GM12801 (cell line): ENCODE measurements at regions not wholly inside any gene's neighbourhood (a gene's known extent, or its start where the extent isn't known, plus 50 kb on each side); places are given as distances from the start of the nearest gene placed in this dataset.

Experiments used
- TF ChIP-seq, protein P1 (sequence below): IDR thresholded peaks from one replicate; pipeline ENCODE4 v1.5.1; 2011; ENCODE audit warnings: control low read depth; ENCODE audit not compliant: insufficient read length; ENCODE audit errors: extremely low read depth

DNA sequence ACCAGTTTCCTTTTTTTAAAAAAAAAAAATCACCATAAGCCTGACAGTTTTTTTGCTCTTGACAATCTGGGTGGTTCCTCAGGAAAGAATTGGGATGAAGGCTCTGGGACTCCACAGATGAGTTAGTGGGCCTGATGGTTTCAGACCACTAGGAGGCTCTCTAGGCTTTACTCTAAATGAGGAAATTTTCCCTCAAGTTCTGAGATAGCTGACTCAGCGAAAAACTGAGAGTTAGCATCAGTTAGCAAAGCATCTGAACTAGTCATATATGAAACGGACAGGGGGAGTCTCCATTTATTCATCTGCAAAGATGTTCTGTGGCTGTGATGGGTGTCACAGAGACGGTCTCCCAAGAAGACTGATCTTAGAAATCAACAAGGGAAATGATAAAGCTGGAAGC is 314.3 kb upstream of the OR4E1 start:
- TF ChIP-seq, protein P1, sequence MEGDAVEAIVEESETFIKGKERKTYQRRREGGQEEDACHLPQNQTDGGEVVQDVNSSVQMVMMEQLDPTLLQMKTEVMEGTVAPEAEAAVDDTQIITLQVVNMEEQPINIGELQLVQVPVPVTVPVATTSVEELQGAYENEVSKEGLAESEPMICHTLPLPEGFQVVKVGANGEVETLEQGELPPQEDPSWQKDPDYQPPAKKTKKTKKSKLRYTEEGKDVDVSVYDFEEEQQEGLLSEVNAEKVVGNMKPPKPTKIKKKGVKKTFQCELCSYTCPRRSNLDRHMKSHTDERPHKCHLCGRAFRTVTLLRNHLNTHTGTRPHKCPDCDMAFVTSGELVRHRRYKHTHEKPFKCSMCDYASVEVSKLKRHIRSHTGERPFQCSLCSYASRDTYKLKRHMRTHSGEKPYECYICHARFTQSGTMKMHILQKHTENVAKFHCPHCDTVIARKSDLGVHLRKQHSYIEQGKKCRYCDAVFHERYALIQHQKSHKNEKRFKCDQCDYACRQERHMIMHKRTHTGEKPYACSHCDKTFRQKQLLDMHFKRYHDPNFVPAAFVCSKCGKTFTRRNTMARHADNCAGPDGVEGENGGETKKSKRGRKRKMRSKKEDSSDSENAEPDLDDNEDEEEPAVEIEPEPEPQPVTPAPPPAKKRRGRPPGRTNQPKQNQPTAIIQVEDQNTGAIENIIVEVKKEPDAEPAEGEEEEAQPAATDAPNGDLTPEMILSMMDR, result no peak

DNA sequence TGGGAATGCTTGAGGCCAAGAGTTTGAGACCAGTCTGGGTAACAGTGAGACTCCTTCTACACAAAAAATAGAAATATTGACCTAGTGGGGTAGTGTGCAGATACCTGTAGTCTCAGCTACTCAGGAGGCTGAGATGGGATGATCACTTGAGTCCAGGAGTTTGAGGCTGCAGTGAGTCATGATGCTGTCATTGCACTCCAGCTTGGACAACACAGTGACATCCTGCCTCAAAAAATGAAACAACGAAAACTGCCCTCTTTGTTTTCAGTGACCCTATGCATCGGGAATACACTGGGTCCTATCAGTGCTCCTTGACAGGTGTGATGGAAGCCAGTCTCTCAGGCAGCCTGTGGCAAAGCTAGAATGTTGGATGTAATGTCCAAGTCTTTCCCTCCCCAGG is 311.5 kb upstream of the OR4E1 start:
- TF ChIP-seq, protein P1, result no peak

DNA sequence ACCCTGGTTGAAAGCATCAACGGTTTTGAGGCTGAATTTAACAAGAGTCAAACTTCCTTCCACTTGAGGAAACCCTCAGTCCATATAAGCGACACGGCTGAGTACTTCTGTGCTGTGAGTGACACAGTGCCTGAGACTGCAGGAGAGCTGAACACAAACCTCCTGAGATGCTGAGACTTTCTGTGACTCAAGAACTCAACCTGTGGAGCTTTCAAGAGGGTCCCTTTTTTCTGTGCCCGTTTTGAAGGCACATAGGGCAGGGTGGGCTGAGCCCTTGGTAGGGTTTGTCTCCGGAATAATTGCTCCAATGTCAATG is 305.3 kb upstream of the OR4E1 start:
- TF ChIP-seq, protein P1, result no peak

DNA sequence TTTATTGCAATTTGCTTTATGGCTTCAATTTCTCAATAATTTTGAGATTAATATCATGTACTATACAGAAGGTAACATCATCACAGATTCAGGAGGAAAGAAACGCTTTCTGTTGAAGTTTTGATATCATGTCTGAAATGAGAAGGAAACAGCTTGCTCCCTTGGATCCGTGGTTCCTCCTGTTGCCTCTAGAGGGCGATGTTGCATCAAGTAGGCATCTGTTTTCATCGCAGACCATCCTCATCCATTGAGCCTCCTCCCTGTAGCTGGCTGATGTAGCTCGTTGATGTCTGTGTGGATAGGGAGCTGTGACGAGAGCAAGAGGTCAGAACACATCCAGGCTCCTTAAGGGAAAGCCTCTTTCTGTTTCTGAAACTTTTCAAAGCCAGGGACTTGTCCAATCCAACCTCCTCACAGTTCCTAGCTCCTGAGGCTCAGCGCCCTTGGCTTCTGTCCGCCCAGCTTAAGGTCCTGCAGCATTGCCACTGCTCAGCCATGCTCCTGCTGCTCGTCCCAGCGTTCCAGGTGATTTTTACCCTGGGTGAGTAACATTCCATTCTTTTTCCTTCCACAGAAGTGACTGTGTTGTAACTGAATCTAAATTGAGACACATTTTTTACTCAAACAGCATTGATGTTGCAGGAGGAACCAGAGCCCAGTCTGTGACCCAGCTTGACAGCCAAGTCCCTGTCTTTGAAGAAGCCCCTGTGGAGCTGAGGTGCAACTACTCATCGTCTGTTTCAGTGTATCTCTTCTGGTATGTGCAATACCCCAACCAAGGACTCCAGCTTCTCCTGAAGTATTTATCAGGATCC is 304.8 kb upstream of the OR4E1 start:
- TF ChIP-seq, protein P1, result peak; percentile 6

DNA sequence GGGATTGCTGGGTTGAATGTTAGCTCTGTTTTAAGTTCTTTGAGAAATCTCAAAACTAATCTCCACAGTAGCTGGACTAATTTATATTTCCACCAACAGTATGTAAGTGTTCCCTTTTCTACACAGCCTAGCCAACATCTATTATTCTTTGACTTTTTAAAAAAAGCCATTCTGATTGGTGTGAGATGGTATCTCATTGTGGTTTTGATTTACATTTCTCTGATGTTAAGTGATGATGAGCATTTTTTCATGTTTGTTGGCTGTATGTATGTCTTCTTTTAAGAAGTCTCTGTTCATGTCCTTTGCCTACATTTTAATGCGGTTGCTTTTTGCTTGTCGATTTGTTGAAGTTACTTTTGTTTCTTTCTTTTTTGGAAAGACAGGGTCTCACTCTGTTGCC is 301.1 kb upstream of the OR4E1 start:
- TF ChIP-seq, protein P1, result no peak

DNA sequence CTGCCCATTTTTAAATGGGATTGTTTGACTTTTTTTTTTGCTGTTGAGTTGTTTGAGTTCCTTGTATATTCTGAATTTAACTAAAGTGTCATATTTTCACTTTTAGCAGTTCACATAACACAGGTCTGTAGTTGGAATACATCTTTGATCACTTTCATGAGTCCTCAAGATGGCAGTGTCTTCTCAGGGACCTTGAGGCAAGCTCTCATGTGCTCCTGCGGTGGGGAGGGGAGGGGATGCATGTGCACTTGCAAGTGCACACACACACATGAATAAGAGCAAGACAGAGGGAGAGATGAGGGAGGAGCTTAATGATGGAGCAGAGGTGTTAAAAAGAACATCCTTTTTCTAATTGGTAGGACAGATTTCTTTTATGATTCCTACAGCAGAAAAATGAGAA is 291.4 kb upstream of the OR4E1 start:
- TF ChIP-seq, protein P1, result no peak

DNA sequence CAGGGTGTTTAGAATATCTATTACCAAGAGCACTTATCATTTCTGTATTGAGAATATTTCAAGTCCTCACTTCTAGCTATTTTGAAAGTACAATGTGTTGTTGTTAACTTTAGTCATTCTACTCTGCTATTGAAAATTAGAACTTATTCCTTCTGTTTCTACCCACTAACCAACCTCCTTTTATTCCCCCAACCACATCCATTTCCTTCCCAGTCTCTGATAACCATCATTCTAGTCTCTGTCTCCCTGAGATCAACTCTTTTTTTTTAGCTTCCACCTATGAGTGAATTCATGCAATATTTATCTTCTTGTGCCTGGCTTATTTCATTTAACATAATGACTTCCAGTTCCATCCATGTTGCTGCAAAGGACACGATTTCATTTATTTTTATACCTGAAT is 290.6 kb upstream of the OR4E1 start:
- TF ChIP-seq, protein P1, result no peak
